ENCODE measurements at regions not wholly inside any gene's neighbourhood (a gene's known extent, or its start where the extent isn't known, plus 50 kb on each side); places are given as distances from the start of the nearest gene placed in this dataset.

- Histone ChIP-seq H3K36me3 (ENCODE audit: control insufficient read depth, insufficient read depth, low read length) (no peaks in the 10 kb centered on the region), H3K27me3 (ENCODE audit: control insufficient read depth, insufficient read depth, low read length) (no peaks in the 10 kb centered on the region), H3K9ac (ENCODE audit: low read depth, low read length) (no peak overlapping the region), H3K9me3 (ENCODE audit: control insufficient read depth, insufficient read depth, low read length) (no peaks in the 10 kb centered on the region), H3K4me1 (ENCODE audit: control insufficient read depth, insufficient read depth, low read length) (no peaks in the 10 kb centered on the region), H3K4me3 (ENCODE audit: low read depth, low read length) (no peak overlapping the region)
These were observed 474.0 kb upstream of the GJE1 start for GRCh38 chr6:141658696-141659095.

- H3K36me3 ChIP-seq (ENCODE audit: control insufficient read depth, insufficient read depth, low read length) = no peaks in the 10 kb centered on the region
These were observed 474.9 kb upstream of the GJE1 start for GRCh38 chr6:141657812-141658211.

GRCh38 chr6:141653590-141653989 lies 479.1 kb upstream of the GJE1 start:
- no peak overlapping the region for H3K4me3 ChIP-seq (ENCODE audit: low read depth, low read length)
- H3K9ac ChIP-seq (ENCODE audit: low read depth, low read length) = no peak overlapping the region
- no peaks in the 10 kb centered on the region for H3K9me3 ChIP-seq (ENCODE audit: control insufficient read depth, insufficient read depth, low read length)
- no peaks in the 10 kb centered on the region for H3K27me3 ChIP-seq (ENCODE audit: control insufficient read depth, insufficient read depth, low read length)
- H3K36me3 ChIP-seq (ENCODE audit: control insufficient read depth, insufficient read depth, low read length) = no peaks in the 10 kb centered on the region
- no peaks in the 10 kb centered on the region for H3K4me1 ChIP-seq (ENCODE audit: control insufficient read depth, insufficient read depth, low read length)

More at GRCh38 chr6:141657812-141658211, 474.9 kb upstream of the GJE1 start:
- H3K4me1 ChIP-seq (ENCODE audit: control insufficient read depth, insufficient read depth, low read length) = no peaks in the 10 kb centered on the region
- H3K4me3 ChIP-seq (ENCODE audit: low read depth, low read length) = no peak overlapping the region
- no peaks in the 10 kb centered on the region for H3K27me3 ChIP-seq (ENCODE audit: control insufficient read depth, insufficient read depth, low read length)
- no peaks in the 10 kb centered on the region for H3K9me3 ChIP-seq (ENCODE audit: control insufficient read depth, insufficient read depth, low read length)
- H3K9ac ChIP-seq (ENCODE audit: low read depth, low read length) = no peak overlapping the region

- Histone ChIP-seq H3K27me3 (ENCODE audit: control insufficient read depth, insufficient read depth, low read length) (no peaks in the 10 kb centered on the region), H3K9ac (ENCODE audit: low read depth, low read length) (no peak overlapping the region), H3K4me3 (ENCODE audit: low read depth, low read length) (no peak overlapping the region), H3K36me3 (ENCODE audit: control insufficient read depth, insufficient read depth, low read length) (no peaks in the 10 kb centered on the region), H3K9me3 (ENCODE audit: control insufficient read depth, insufficient read depth, low read length) (no peaks in the 10 kb centered on the region), H3K4me1 (ENCODE audit: control insufficient read depth, insufficient read depth, low read length) (no peaks in the 10 kb centered on the region)
These were observed 490.8 kb upstream of the GJE1 start for GRCh38 chr6:141641951-141642350.

GRCh38 chr6:141641406-141641805 lies 491.3 kb upstream of the GJE1 start:
- no peaks in the 10 kb centered on the region for H3K4me1 ChIP-seq (ENCODE audit: control insufficient read depth, insufficient read depth, low read length)
- H3K9ac ChIP-seq (ENCODE audit: low read depth, low read length) = no peak overlapping the region
- no peak overlapping the region for H3K4me3 ChIP-seq (ENCODE audit: low read depth, low read length)
- no peaks in the 10 kb centered on the region for H3K36me3 ChIP-seq (ENCODE audit: control insufficient read depth, insufficient read depth, low read length)
- H3K9me3 ChIP-seq (ENCODE audit: control insufficient read depth, insufficient read depth, low read length) = no peaks in the 10 kb centered on the region
- H3K27me3 ChIP-seq (ENCODE audit: control insufficient read depth, insufficient read depth, low read length) = no peaks in the 10 kb centered on the region

- no peaks in the 10 kb centered on the region for H3K36me3 ChIP-seq (ENCODE audit: control insufficient read depth, insufficient read depth, low read length)
- H3K4me1 ChIP-seq (ENCODE audit: control insufficient read depth, insufficient read depth, low read length) = no peaks in the 10 kb centered on the region
- H3K4me3 ChIP-seq (ENCODE audit: low read depth, low read length) = no peak overlapping the region
- no peaks in the 10 kb centered on the region for H3K27me3 ChIP-seq (ENCODE audit: control insufficient read depth, insufficient read depth, low read length)
- no peak overlapping the region for H3K9ac ChIP-seq (ENCODE audit: low read depth, low read length)
- H3K9me3 ChIP-seq (ENCODE audit: control insufficient read depth, insufficient read depth, low read length) = no peaks in the 10 kb centered on the region
These were observed 497.1 kb upstream of the GJE1 start for GRCh38 chr6:141635621-141636020.

GRCh38 chr6:141634269-141634668 lies 498.5 kb upstream of the GJE1 start:
- H3K27me3 ChIP-seq (ENCODE audit: control insufficient read depth, insufficient read depth, low read length) = no peaks in the 10 kb centered on the region
- no peaks in the 10 kb centered on the region for H3K36me3 ChIP-seq (ENCODE audit: control insufficient read depth, insufficient read depth, low read length)
- no peak overlapping the region for H3K9ac ChIP-seq (ENCODE audit: low read depth, low read length)
- no peak overlapping the region for H3K4me3 ChIP-seq (ENCODE audit: low read depth, low read length)
- H3K4me1 ChIP-seq (ENCODE audit: control insufficient read depth, insufficient read depth, low read length) = no peaks in the 10 kb centered on the region
- no peaks in the 10 kb centered on the region for H3K9me3 ChIP-seq (ENCODE audit: control insufficient read depth, insufficient read depth, low read length)

- no peaks in the 10 kb centered on the region for H3K4me1 ChIP-seq (ENCODE audit: control insufficient read depth, insufficient read depth, low read length)
- no peak overlapping the region for H3K4me3 ChIP-seq (ENCODE audit: low read depth, low read length)
- H3K27me3 ChIP-seq (ENCODE audit: control insufficient read depth, insufficient read depth, low read length) = no peaks in the 10 kb centered on the region
- no peak overlapping the region for H3K9ac ChIP-seq (ENCODE audit: low read depth, low read length)
- H3K9me3 ChIP-seq (ENCODE audit: control insufficient read depth, insufficient read depth, low read length) = no peaks in the 10 kb centered on the region
- no peaks in the 10 kb centered on the region for H3K36me3 ChIP-seq (ENCODE audit: control insufficient read depth, insufficient read depth, low read length)
These were observed 508.4 kb upstream of the GJE1 start for GRCh38 chr6:141624301-141624700.

GRCh38 chr6:141618180-141618581 lies 514.5 kb upstream of the GJE1 start:
- Histone ChIP-seq H3K36me3 (ENCODE audit: control insufficient read depth, insufficient read depth, low read length) (no peaks in the 10 kb centered on the region), H3K27me3 (ENCODE audit: control insufficient read depth, insufficient read depth, low read length) (no peaks in the 10 kb centered on the region), H3K9ac (ENCODE audit: low read depth, low read length) (no peak overlapping the region), H3K4me3 (ENCODE audit: low read depth, low read length) (peak overlapping the region; percentile 41), H3K4me1 (ENCODE audit: control insufficient read depth, insufficient read depth, low read length) (no peaks in the 10 kb centered on the region), H3K9me3 (ENCODE audit: control insufficient read depth, insufficient read depth, low read length) (no peaks in the 10 kb centered on the region)

GRCh38 chr6:141610741-141611140 lies 522.0 kb upstream of the GJE1 start:
- Histone ChIP-seq H3K9me3 (ENCODE audit: control insufficient read depth, insufficient read depth, low read length) (no peaks in the 10 kb centered on the region), H3K9ac (ENCODE audit: low read depth, low read length) (no peak overlapping the region), H3K4me3 (ENCODE audit: low read depth, low read length) (no peak overlapping the region), H3K27me3 (ENCODE audit: control insufficient read depth, insufficient read depth, low read length) (no peaks in the 10 kb centered on the region), H3K36me3 (ENCODE audit: control insufficient read depth, insufficient read depth, low read length) (no peaks in the 10 kb centered on the region), H3K4me1 (ENCODE audit: control insufficient read depth, insufficient read depth, low read length) (no peaks in the 10 kb centered on the region)

- H3K4me1 ChIP-seq (ENCODE audit: control insufficient read depth, insufficient read depth, low read length) = no peaks in the 10 kb centered on the region
- no peaks in the 10 kb centered on the region for H3K9me3 ChIP-seq (ENCODE audit: control insufficient read depth, insufficient read depth, low read length)
- no peak overlapping the region for H3K9ac ChIP-seq (ENCODE audit: low read depth, low read length)
- no peaks in the 10 kb centered on the region for H3K36me3 ChIP-seq (ENCODE audit: control insufficient read depth, insufficient read depth, low read length)
- no peak overlapping the region for H3K4me3 ChIP-seq (ENCODE audit: low read depth, low read length)
- H3K27me3 ChIP-seq (ENCODE audit: control insufficient read depth, insufficient read depth, low read length) = no peaks in the 10 kb centered on the region
These were observed 524.8 kb upstream of the GJE1 start for GRCh38 chr6:141607956-141608355.

GRCh38 chr6:141598487-141598886 lies 534.2 kb upstream of the GJE1 start:
- no peak overlapping the region for H3K9ac ChIP-seq (ENCODE audit: low read depth, low read length)
- no peaks in the 10 kb centered on the region for H3K4me1 ChIP-seq (ENCODE audit: control insufficient read depth, insufficient read depth, low read length)
- H3K36me3 ChIP-seq (ENCODE audit: control insufficient read depth, insufficient read depth, low read length) = no peaks in the 10 kb centered on the region
- H3K4me3 ChIP-seq (ENCODE audit: low read depth, low read length) = no peak overlapping the region
- H3K27me3 ChIP-seq (ENCODE audit: control insufficient read depth, insufficient read depth, low read length) = no peaks in the 10 kb centered on the region
- no peaks in the 10 kb centered on the region for H3K9me3 ChIP-seq (ENCODE audit: control insufficient read depth, insufficient read depth, low read length)

GRCh38 chr6:141594874-141595273 lies 537.9 kb upstream of the GJE1 start:
- H3K36me3 ChIP-seq (ENCODE audit: control insufficient read depth, insufficient read depth, low read length) = no peaks in the 10 kb centered on the region
- H3K27me3 ChIP-seq (ENCODE audit: control insufficient read depth, insufficient read depth, low read length) = no peaks in the 10 kb centered on the region
- H3K9ac ChIP-seq (ENCODE audit: low read depth, low read length) = no peak overlapping the region
- H3K4me3 ChIP-seq (ENCODE audit: low read depth, low read length) = no peak overlapping the region
- H3K9me3 ChIP-seq (ENCODE audit: control insufficient read depth, insufficient read depth, low read length) = no peaks in the 10 kb centered on the region
- no peaks in the 10 kb centered on the region for H3K4me1 ChIP-seq (ENCODE audit: control insufficient read depth, insufficient read depth, low read length)
